HCT116 (cell line): ENCODE measurements at regions not wholly inside any gene's neighbourhood (a gene's known extent, or its start where the extent isn't known, plus 50 kb on each side); places are given as distances from the start of the nearest gene placed in this dataset.

Experiments
- ATAC-seq: fragments of 200-7000 bp; cut with Tn5 transposase; 2 replicates; pipeline ENCODE4 v1.9.1; 2020; ENCODE audit warnings: mild to moderate bottlenecking, moderate library complexity
- BruUV-seq: library from RNA; stranded (reverse); fragments of 400-500 nt; replicated peaks from 2 replicates; lab custom pipeline; 2021; lab: Mats Ljungman, UMichigan
- CTCF ChIA-PET: fragments of 300-600 bp; sonication (Branson Sonifier 250); formaldehyde crosslinking; loops from one replicate; lab custom pipeline; 2021; ENCODE audit warnings: antibody characterized with exemption; lab: Charles Lee
- POLR2A ChIA-PET: fragments of 300-600, 350-600 bp; sonication (Branson Sonifier 250); formaldehyde crosslinking; loops from one replicate; lab custom pipeline; 2021; ENCODE audit warnings: antibody characterized with exemption; lab: Charles Lee
- RAD21 ChIA-PET, 2 experiments: fragments of 300-600 bp; sonication (Branson Sonifier 250); formaldehyde crosslinking; loops; one replicate each; lab custom pipeline; 2023; ENCODE audit warnings: low total read pairs in 2 of 2; ENCODE audit not compliant: uncharacterized antibody in 2 of 2, unreplicated experiment in 2 of 2, low non-redundant PET in 1 of 2; lab: Charles Lee
- DNase-seq: peaks from one replicate; pipeline ENCODE4 v3.0.0-alpha.2; 2010; ENCODE audit warnings: low read depth, low spot score
- H2AFZ ChIP-seq: fragments of 200-600 bp; shearing (Covaris generic), sonication (generic); 2 replicates; pipeline ENCODE4 v1.6.1; 2017; ENCODE audit warnings: low read depth, mixed run types, mixed read lengths, antibody characterized with exemption, low read length; ENCODE audit not compliant: poor library complexity, severe bottlenecking
- H3K27ac ChIP-seq: 2 replicates; pipeline ENCODE4 v1.5.1; 2012; ENCODE audit warnings: low read depth, low read length
- H3K27me3 ChIP-seq: fragments of 200-600 bp; sonication (generic); 2 replicates; pipeline ENCODE4 v1.6.1; 2016; ENCODE audit warnings: mixed run types, low read length, mixed read lengths; ENCODE audit not compliant: insufficient read depth
- H3K36me3 ChIP-seq, 2 experiments: fragments of 200-500 bp in 1 of 2; fragments of 200-600 bp in 1 of 2; sonication (Bioruptor generic) in 1 of 2; sonication (generic) in 1 of 2; 2 replicates each; pipeline versions ENCODE4 v1.5.1 to v1.6.1; 2014 to 2016; ENCODE audit warnings: low read length in 2 of 2, inconsistent platforms in 1 of 2, mixed read lengths in 1 of 2, mixed run types in 1 of 2; ENCODE audit not compliant: insufficient read depth in 2 of 2, control insufficient read depth in 1 of 2
- H3K4me1 ChIP-seq, 2 experiments: fragments of 200-600 bp in 1 of 2; sonication (generic) in 1 of 2; 2 replicates each; pipeline versions ENCODE4 v1.5.1 to v1.6.1; 2012 to 2017; ENCODE audit warnings: low read length in 2 of 2, inconsistent platforms in 1 of 2, mild to moderate bottlenecking in 1 of 2, mixed read lengths in 1 of 2, mixed run types in 1 of 2, moderate library complexity in 1 of 2; ENCODE audit not compliant: insufficient read depth in 2 of 2, control insufficient read depth in 1 of 2
- H3K4me2 ChIP-seq: fragments of 200-600 bp; sonication (generic); 2 replicates; pipeline ENCODE4 v1.6.1; 2017; ENCODE audit warnings: mixed run types, low read length, mixed read lengths
- H3K4me3 ChIP-seq, 2 experiments: fragments of 200-600 bp in 1 of 2; sonication (generic) in 1 of 2; replicated peaks in 1 of 2; 2 replicates each; pipeline ENCODE4 v1.5.1; 2011 to 2016; ENCODE audit warnings: low read length in 2 of 2, control low read depth in 1 of 2, low read depth in 1 of 2, mild to moderate bottlenecking in 1 of 2, mixed read lengths in 1 of 2, mixed run types in 1 of 2
- H3K79me2 ChIP-seq: fragments of 200-600 bp; sonication (generic); 2 replicates; pipeline ENCODE4 v1.6.1; 2017; ENCODE audit warnings: mild to moderate bottlenecking, mixed run types, low read length, moderate library complexity, mixed read lengths; ENCODE audit not compliant: insufficient read depth
- H3K9ac ChIP-seq: fragments of 200-600 bp; sonication (generic); 2 replicates; pipeline ENCODE4 v1.6.1; 2016; ENCODE audit warnings: low read length, mixed read lengths
- H3K9me2 ChIP-seq: fragments of 200-600 bp; sonication (generic), shearing (Covaris generic); 2 replicates; pipeline ENCODE4 v1.6.1; 2017; ENCODE audit warnings: mixed run types, mild to moderate bottlenecking, moderate library complexity; ENCODE audit not compliant: insufficient read depth
- H3K9me3 ChIP-seq, 2 experiments: fragments of 200-500 bp in 1 of 2; fragments of 200-600 bp in 1 of 2; sonication (Bioruptor generic) in 1 of 2; sonication (generic) in 1 of 2; 2 replicates each; pipeline ENCODE4 v1.6.1; 2014 to 2017; ENCODE audit warnings: low read length in 2 of 2, mixed read lengths in 2 of 2, inconsistent platforms in 1 of 2, low read depth in 1 of 2, mild to moderate bottlenecking in 1 of 2, mixed run types in 1 of 2, moderate library complexity in 1 of 2; ENCODE audit not compliant: control insufficient read depth in 1 of 2, insufficient read depth in 1 of 2
- H4K20me1 ChIP-seq: fragments of 200-600 bp; sonication (generic), shearing (Covaris generic); 2 replicates; pipeline ENCODE4 v1.6.1; 2017; ENCODE audit warnings: mixed run types, mild to moderate bottlenecking, moderate library complexity; ENCODE audit not compliant: insufficient read depth
- CBX3 ChIP-seq: IDR thresholded peaks from 2 replicates; pipeline ENCODE4 v1.6.1; 2012; ENCODE audit warnings: low read depth
- CEBPB ChIP-seq: IDR thresholded peaks from 2 replicates; pipeline ENCODE4 v1.6.1; 2012; ENCODE audit warnings: low read depth
- EGR1 ChIP-seq: IDR thresholded peaks from 2 replicates; pipeline ENCODE4 v1.6.1; 2012; ENCODE audit warnings: low read depth
- FOSL1 ChIP-seq: IDR thresholded peaks from 2 replicates; pipeline ENCODE4 v1.6.1; 2012; ENCODE audit warnings: low read depth
- POLR2A ChIP-seq: IDR thresholded peaks from 2 replicates; pipeline ENCODE4 v1.7.0; 2011; ENCODE audit warnings: borderline replicate concordance; ENCODE audit not compliant: insufficient read depth, insufficient read length; ENCODE audit errors: extremely low read depth
- POLR2AphosphoS5 ChIP-seq: IDR thresholded peaks from 2 replicates; pipeline ENCODE4 v1.6.1; 2011; ENCODE audit warnings: mild to moderate bottlenecking, low read depth, low read length, moderate library complexity
- RAD21 ChIP-seq: IDR thresholded peaks from 2 replicates; pipeline ENCODE4 v1.6.1; 2012; ENCODE audit warnings: low read depth, mild to moderate bottlenecking
- SRF ChIP-seq: IDR thresholded peaks from 2 replicates; pipeline ENCODE4 v1.6.1; 2012; ENCODE audit warnings: low read depth
- YY1 ChIP-seq: IDR thresholded peaks from 2 replicates; pipeline ENCODE4 v1.6.1; 2011; ENCODE audit warnings: low read length, low read depth, moderate library complexity, mild to moderate bottlenecking; ENCODE audit not compliant: insufficient replicate concordance; ENCODE audit errors: extremely low read depth
- ZBTB33 ChIP-seq: IDR thresholded peaks from 2 replicates; pipeline ENCODE4 v1.6.1; 2011; ENCODE audit warnings: mild to moderate bottlenecking, low read length, moderate library complexity; ENCODE audit not compliant: insufficient replicate concordance; ENCODE audit errors: extremely low read depth
- ZNF274 ChIP-seq: fragments of 200-500 bp; sonication (Bioruptor generic); IDR thresholded peaks from 2 replicates; pipeline ENCODE4 v1.6.1; 2014; ENCODE audit warnings: mild to moderate bottlenecking, low read depth, low read length, inconsistent platforms
- intact Hi-C: fragments of 100-400 bp; cut with micrococcal nuclease; formaldehyde crosslinking; loops from 2 replicates; pipeline ENCODE4 v1.10.0; 2022
- TF ChIP-seq, protein P1 (sequence below): IDR thresholded peaks from 2 replicates; pipeline ENCODE4 v1.6.1; 2012
- TF ChIP-seq, protein P2 (sequence below): IDR thresholded peaks from 2 replicates; pipeline ENCODE4 v1.6.1; 2012

DNA sequence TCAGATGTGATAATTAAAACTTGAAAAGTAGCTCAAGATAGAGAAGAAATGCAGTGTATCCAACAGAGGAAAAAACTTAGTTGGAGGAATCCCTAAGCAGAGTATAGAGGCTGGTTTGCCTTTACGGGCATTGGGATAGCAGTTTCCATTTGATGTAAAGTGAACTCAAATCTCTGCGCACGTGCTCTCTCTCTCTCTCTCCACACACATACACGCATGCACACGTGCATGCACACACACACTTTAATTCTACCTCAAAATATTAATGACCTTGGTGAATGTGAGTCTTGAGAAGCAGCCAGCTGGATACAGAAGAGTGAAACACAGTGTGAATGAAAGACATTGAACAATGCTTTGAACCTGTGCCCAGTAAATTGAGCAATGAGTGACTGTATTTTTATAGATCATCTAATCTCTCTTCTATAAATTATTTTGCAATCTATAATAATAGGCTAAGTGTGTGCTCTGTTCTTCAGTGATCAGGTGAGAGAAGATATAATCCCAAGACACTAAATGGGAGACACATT lies 247.7 kb upstream of the FAM83B start:
- CTCF ChIA-PET: interaction anchor here (0.7 kb wide), 1 partner anchor 999 kb away, joined by 3 read pairs; no protein-coding TSS in a partner anchor
- ATAC-seq: no peak

More for the DNA sequence above, 247.7 kb upstream of the FAM83B start:
- DNase-seq: no peak
- no peaks in the 10 kb centered on the region for H3K79me2 ChIP-seq
- no peak overlapping the region for H3K9ac ChIP-seq
- H3K27ac ChIP-seq: no peak overlapping the region
- no peak overlapping the region for H3K4me2 ChIP-seq
- no peaks in the 10 kb centered on the region for H3K27me3 ChIP-seq
- H3K4me1 ChIP-seq: no peaks in the 10 kb centered on the region
- H2AFZ ChIP-seq: no peak overlapping the region
- no peak overlapping the region for H3K4me3 ChIP-seq
- intact Hi-C loops: no loop called here
- no peaks in the 10 kb centered on the region for H3K36me3 ChIP-seq
- TF ChIP-seq ZBTB33: no peak
- TF ChIP-seq, protein P1, sequence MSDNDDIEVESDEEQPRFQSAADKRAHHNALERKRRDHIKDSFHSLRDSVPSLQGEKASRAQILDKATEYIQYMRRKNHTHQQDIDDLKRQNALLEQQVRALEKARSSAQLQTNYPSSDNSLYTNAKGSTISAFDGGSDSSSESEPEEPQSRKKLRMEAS: no peak
- no peak for TF ChIP-seq RAD21
- TF ChIP-seq EGR1: no peak
- no peak for TF ChIP-seq CEBPB
- no peak for TF ChIP-seq SRF
- TF ChIP-seq ZNF274: no peak
- TF ChIP-seq POLR2A: no peak
- no peak for TF ChIP-seq YY1
- TF ChIP-seq, protein P2, sequence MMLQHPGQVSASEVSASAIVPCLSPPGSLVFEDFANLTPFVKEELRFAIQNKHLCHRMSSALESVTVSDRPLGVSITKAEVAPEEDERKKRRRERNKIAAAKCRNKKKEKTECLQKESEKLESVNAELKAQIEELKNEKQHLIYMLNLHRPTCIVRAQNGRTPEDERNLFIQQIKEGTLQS: no peak
- no peak for TF ChIP-seq CBX3
- no peak for TF ChIP-seq FOSL1
- TF ChIP-seq POLR2AphosphoS5: no peak
- POLR2A ChIA-PET: no interaction called here
- no peaks in the 10 kb centered on the region for H3K9me3 ChIP-seq
- no TSS peak for BruUV-seq
- H4K20me1 ChIP-seq: no peaks in the 10 kb centered on the region
- RAD21 ChIA-PET: interaction anchor here in 1 of 2 experiments (0.7 kb wide), 1 partner anchor 396 kb away, joined by 3 read pairs; no protein-coding TSS in a partner anchor
- no peaks in the 10 kb centered on the region for H3K9me2 ChIP-seq
